ENCODE measurements at regions not wholly inside any gene's neighbourhood (a gene's known extent, or its start where the extent isn't known, plus 50 kb on each side); places are given as distances from the start of the nearest gene placed in this dataset.

GRCh38 chr3:72569754-72570440, 278.3 kb downstream of the SHQ1 start:
- H3K36me3 ChIP-seq, result no peaks in the 10 kb centered on the region
- H4K20me1 ChIP-seq, result no peaks in the 10 kb centered on the region
- no peaks in the 10 kb centered on the region for H3K4me1 ChIP-seq
- no peaks in the 10 kb centered on the region for H3K27me3 ChIP-seq
- no peak for TF ChIP-seq Cebpa-rat (IDR thresholded peaks at IDR 0.05)
- no peak overlapping the region for H3K9ac ChIP-seq
- H3K4me2 ChIP-seq, result no peak overlapping the region
- no peaks in the 10 kb centered on the region for H3K9me3 ChIP-seq (replicated peaks in 1 of 11)
- no peak overlapping the region for H3K4me3 ChIP-seq
- H3K27ac ChIP-seq, result no peak overlapping the region

- no peaks in the 10 kb centered on the region for H3K27me3 ChIP-seq
- no peak for TF ChIP-seq Cebpa-rat (IDR thresholded peaks at IDR 0.05)
- H3K4me1 ChIP-seq, result no peaks in the 10 kb centered on the region
Measured at GRCh38 chr3:72568083-72568482, 280.2 kb downstream of the SHQ1 start.

GRCh38 chr3:72567474-72567873, 280.8 kb downstream of the SHQ1 start:
- H3K4me1 ChIP-seq, result no peaks in the 10 kb centered on the region
- no peak overlapping the region for H3K9ac ChIP-seq
- H3K27ac ChIP-seq, result no peak overlapping the region
- no peaks in the 10 kb centered on the region for H4K20me1 ChIP-seq
- H3K4me2 ChIP-seq, result no peak overlapping the region
- peaks cover 0 to 7% (median 0%) of the 10 kb centered on the region in 11 experiments; a peak in 3 of 22 replicates for H3K9me3 ChIP-seq (replicated peaks in 1 of 11)
- TF ChIP-seq Cebpa-rat (IDR thresholded peaks at IDR 0.05), result no peak
- H3K36me3 ChIP-seq, result no peaks in the 10 kb centered on the region
- H3K4me3 ChIP-seq, result no peak overlapping the region
- H3K27me3 ChIP-seq, result no peaks in the 10 kb centered on the region

More at GRCh38 chr3:72568083-72568482, 280.2 kb downstream of the SHQ1 start:
- H3K36me3 ChIP-seq, result no peaks in the 10 kb centered on the region
- H3K27ac ChIP-seq, result no peak overlapping the region
- 0 out of 22 replicates have a peak, but pooled peaks cover 0 to under 1% (median 0%) of the 10 kb centered on the region in 11 experiments for H3K9me3 ChIP-seq (replicated peaks in 1 of 11)
- no peak overlapping the region for H3K4me2 ChIP-seq
- H3K4me3 ChIP-seq, result no peak overlapping the region
- no peaks in the 10 kb centered on the region for H4K20me1 ChIP-seq
- H3K9ac ChIP-seq, result no peak overlapping the region

GRCh38 chr3:72565593-72565992, 282.7 kb downstream of the SHQ1 start:
- no peaks in the 10 kb centered on the region for H3K36me3 ChIP-seq
- peaks cover 0 to 12% (median 3%) of the 10 kb centered on the region in 11 experiments; a peak in 8 of 22 replicates for H3K9me3 ChIP-seq (replicated peaks in 1 of 11)
- TF ChIP-seq Cebpa-rat (IDR thresholded peaks at IDR 0.05), result no peak
- no peaks in the 10 kb centered on the region for H3K27me3 ChIP-seq
- no peak overlapping the region for H3K27ac ChIP-seq
- no peaks in the 10 kb centered on the region for H4K20me1 ChIP-seq
- no peak overlapping the region for H3K4me2 ChIP-seq
- no peak overlapping the region for H3K9ac ChIP-seq
- no peaks in the 10 kb centered on the region for H3K4me1 ChIP-seq
- no peak overlapping the region for H3K4me3 ChIP-seq

- Histone ChIP-seq H3K9me3 (replicated peaks in 1 of 11) (peaks cover 0 to 12% (median 3%) of the 10 kb centered on the region in 11 experiments; a peak in 8 of 22 replicates), H3K4me2 (no peak overlapping the region), H3K27ac (no peak overlapping the region), H3K9ac (no peak overlapping the region), H3K36me3 (no peaks in the 10 kb centered on the region), H4K20me1 (no peaks in the 10 kb centered on the region), H3K4me3 (no peak overlapping the region), H3K4me1 (peaks cover 0 to 11% (median 2%) of the 10 kb centered on the region in 10 experiments; a peak in 9 of 20 replicates), H3K27me3 (no peaks in the 10 kb centered on the region)
- no peak for TF ChIP-seq Cebpa-rat (IDR thresholded peaks at IDR 0.05)
Measured at GRCh38 chr3:72563690-72564370, 284.4 kb downstream of the SHQ1 start.

DNA sequence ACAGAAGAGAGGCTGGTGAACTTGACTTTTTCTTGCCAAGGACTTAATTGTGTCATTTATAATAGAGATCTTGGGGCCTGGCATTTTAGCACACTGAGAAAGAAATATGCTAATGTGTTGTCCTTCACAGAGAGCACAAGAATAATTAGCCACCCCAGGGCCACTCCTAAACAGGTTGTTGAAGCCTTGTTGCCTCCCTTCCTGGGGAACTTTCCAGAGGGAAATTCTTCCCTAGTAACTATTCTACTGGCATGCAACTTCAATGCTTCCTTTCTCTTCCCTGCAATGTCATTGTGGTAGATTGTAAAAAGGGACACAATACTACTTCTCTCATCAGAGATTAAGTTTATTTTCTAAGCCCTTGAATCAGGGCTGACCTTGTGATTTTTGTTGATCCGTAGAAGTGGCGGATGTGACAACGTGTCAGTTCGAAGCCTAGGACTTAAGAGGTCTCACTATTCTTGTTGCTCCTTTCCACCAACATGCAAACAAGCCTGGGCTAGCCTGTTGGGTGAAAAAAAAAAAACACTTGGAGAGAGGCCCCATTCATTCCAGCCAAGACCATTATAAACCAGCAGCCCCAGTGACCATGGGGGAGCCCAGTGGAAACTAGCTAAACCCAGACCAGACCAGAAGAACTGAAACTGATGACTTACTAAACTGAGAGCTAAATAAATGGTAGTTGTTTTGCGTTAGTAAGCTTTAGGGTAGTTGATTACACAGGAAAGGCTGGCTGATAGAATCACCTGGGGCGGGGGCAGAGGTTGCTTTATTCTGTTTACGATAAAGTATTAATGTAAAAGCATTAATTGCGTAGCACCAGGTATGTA, 287.2 kb downstream of the SHQ1 start:
- no peak overlapping the region for H3K27ac ChIP-seq
- TF ChIP-seq Cebpa-rat (IDR thresholded peaks at IDR 0.05), result no peak
- no peak overlapping the region for H3K4me3 ChIP-seq
- peaks cover 0 to 26% (median 9%) of the 10 kb centered on the region in 10 experiments; a peak in 9 of 20 replicates for H3K4me1 ChIP-seq
- H3K9me3 ChIP-seq (replicated peaks in 1 of 11), result peaks cover 0 to 20% (median 8%) of the 10 kb centered on the region in 11 experiments; a peak in 13 of 22 replicates
- H3K9ac ChIP-seq, result no peak overlapping the region
- H4K20me1 ChIP-seq, result no peaks in the 10 kb centered on the region
- H3K27me3 ChIP-seq, result no peaks in the 10 kb centered on the region
- H3K4me2 ChIP-seq, result no peak overlapping the region
- no peaks in the 10 kb centered on the region for H3K36me3 ChIP-seq

GRCh38 chr3:72559385-72559784, 288.9 kb downstream of the SHQ1 start:
- H3K4me3 ChIP-seq, result no peak overlapping the region
- H3K4me2 ChIP-seq, result peak overlapping the region in 3 of 11 experiments; percentile 51 to 80 (median 59); a peak in 5 of 22 replicates
- no peaks in the 10 kb centered on the region for H4K20me1 ChIP-seq
- H3K9ac ChIP-seq, result no peak overlapping the region
- peaks cover 0 to 26% (median 9%) of the 10 kb centered on the region in 10 experiments; a peak in 9 of 20 replicates for H3K4me1 ChIP-seq
- peak overlapping the region in 1 of 11 experiments; percentile 38; a peak in 1 of 22 replicates for H3K27ac ChIP-seq
- H3K36me3 ChIP-seq, result no peaks in the 10 kb centered on the region
- TF ChIP-seq Cebpa-rat (IDR thresholded peaks at IDR 0.05), result no peak
- H3K27me3 ChIP-seq, result no peaks in the 10 kb centered on the region
- H3K9me3 ChIP-seq (replicated peaks in 1 of 11), result peaks cover 0 to 20% (median 8%) of the 10 kb centered on the region in 11 experiments; a peak in 13 of 22 replicates

GRCh38 chr3:72558001-72558400, 290.2 kb downstream of the SHQ1 start:
- Histone ChIP-seq H4K20me1 (no peaks in the 10 kb centered on the region), H3K4me3 (no peak overlapping the region), H3K27me3 (no peaks in the 10 kb centered on the region), H3K27ac (peak overlapping the region in 5 of 11 experiments; percentile 7 to 38 (median 31); a peak in 7 of 22 replicates), H3K4me2 (peak overlapping the region in 6 of 11 experiments; percentile 29 to 80 (median 54); a peak in 10 of 22 replicates), H3K9me3 (replicated peaks in 1 of 11) (peaks cover 0 to 18% (median 8%) of the 10 kb centered on the region in 11 experiments; a peak in 13 of 22 replicates), H3K9ac (no peak overlapping the region), H3K36me3 (no peaks in the 10 kb centered on the region), H3K4me1 (peaks cover 0 to 26% (median 9%) of the 10 kb centered on the region in 10 experiments; a peak in 9 of 20 replicates)
- TF ChIP-seq Cebpa-rat (IDR thresholded peaks at IDR 0.05), result no peak

Measured in BLaER1 treated with 17β-estradiol and CSF1 and Interleukin-3, amounts not matched to agents 10 nM and 100 nM (cell line).